Panc1 (cell line): ENCODE measurements at regions not wholly inside any gene's neighbourhood (a gene's known extent, or its start where the extent isn't known, plus 50 kb on each side); places are given as distances from the start of the nearest gene placed in this dataset.

Experiments
- TCF7L2 ChIP-seq: IDR thresholded peaks from 2 replicates; pipeline ENCODE4 v1.6.1; 2011; ENCODE audit warnings: mild to moderate bottlenecking, low read depth, low read length, inconsistent platforms
- TF ChIP-seq, protein P1 (sequence below): fragments of 450-650 bp; IDR thresholded peaks from 2 replicates; pipeline ENCODE4 v1.5.1; 2017; ENCODE audit warnings: mild to moderate bottlenecking

- no peak for TF ChIP-seq TCF7L2
- TF ChIP-seq, protein P1, sequence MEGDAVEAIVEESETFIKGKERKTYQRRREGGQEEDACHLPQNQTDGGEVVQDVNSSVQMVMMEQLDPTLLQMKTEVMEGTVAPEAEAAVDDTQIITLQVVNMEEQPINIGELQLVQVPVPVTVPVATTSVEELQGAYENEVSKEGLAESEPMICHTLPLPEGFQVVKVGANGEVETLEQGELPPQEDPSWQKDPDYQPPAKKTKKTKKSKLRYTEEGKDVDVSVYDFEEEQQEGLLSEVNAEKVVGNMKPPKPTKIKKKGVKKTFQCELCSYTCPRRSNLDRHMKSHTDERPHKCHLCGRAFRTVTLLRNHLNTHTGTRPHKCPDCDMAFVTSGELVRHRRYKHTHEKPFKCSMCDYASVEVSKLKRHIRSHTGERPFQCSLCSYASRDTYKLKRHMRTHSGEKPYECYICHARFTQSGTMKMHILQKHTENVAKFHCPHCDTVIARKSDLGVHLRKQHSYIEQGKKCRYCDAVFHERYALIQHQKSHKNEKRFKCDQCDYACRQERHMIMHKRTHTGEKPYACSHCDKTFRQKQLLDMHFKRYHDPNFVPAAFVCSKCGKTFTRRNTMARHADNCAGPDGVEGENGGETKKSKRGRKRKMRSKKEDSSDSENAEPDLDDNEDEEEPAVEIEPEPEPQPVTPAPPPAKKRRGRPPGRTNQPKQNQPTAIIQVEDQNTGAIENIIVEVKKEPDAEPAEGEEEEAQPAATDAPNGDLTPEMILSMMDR = no peak
These were observed 1226.6 kb upstream of the FAM98A start for GRCh38 chr2:34825686-34826085.
